Uterus (tissue), 2 donors: ENCODE measurements at regions not wholly inside any gene's neighbourhood (a gene's known extent, or its start where the extent isn't known, plus 50 kb on each side); places are given as distances from the start of the nearest gene placed in this dataset.

Source experiments
- POLR2A ChIP-seq, 2 donors: fragments of 450-650 bp; IDR thresholded peaks; one replicate each; pipeline ENCODE4 v1.6.1; 2016; ENCODE audit warnings: antibody characterized with exemption in 2 of 2, mild to moderate bottlenecking in 1 of 2, moderate library complexity in 1 of 2
- TF ChIP-seq, protein P1 (sequence below), 4 experiments: fragments of 200-600 bp in 2 of 4; fragments of 450-650 bp in 2 of 4; sonication (generic) in 2 of 4; IDR thresholded peaks; one replicate each; pipeline ENCODE4 v1.5.1; 2016 to 2019; ENCODE audit warnings: antibody characterized with exemption in 4 of 4, mild to moderate bottlenecking in 2 of 4, moderate library complexity in 1 of 4

DNA sequence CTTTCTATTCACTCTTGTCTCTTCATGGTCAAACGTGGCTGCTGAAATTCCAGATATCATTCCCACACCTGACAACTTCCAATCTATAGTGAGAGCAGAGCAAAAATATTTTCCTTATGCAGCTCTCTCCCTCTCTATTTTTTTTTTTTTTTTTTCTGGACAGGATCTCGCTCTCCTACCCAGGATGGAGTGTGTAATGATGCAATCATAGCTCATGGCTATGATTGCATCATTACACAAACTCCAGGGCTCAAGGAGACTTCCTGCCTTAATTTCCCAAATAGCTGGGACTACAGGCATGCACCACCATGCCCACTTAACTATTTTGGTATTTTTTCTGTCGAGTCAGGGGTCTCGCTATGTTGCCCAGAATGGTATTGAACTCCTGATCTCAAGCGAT lies 1398.9 kb downstream of the AACS start:
- TF ChIP-seq POLR2A (IDR thresholded peaks at IDR 0.05), result no peak
- TF ChIP-seq, protein P1, sequence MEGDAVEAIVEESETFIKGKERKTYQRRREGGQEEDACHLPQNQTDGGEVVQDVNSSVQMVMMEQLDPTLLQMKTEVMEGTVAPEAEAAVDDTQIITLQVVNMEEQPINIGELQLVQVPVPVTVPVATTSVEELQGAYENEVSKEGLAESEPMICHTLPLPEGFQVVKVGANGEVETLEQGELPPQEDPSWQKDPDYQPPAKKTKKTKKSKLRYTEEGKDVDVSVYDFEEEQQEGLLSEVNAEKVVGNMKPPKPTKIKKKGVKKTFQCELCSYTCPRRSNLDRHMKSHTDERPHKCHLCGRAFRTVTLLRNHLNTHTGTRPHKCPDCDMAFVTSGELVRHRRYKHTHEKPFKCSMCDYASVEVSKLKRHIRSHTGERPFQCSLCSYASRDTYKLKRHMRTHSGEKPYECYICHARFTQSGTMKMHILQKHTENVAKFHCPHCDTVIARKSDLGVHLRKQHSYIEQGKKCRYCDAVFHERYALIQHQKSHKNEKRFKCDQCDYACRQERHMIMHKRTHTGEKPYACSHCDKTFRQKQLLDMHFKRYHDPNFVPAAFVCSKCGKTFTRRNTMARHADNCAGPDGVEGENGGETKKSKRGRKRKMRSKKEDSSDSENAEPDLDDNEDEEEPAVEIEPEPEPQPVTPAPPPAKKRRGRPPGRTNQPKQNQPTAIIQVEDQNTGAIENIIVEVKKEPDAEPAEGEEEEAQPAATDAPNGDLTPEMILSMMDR (IDR thresholded peaks at IDR 0.05), result no peak
